Ovary (tissue), 7 donors: ENCODE measurements at regions not wholly inside any gene's neighbourhood (a gene's known extent, or its start where the extent isn't known, plus 50 kb on each side); places are given as distances from the start of the nearest gene placed in this dataset.
"Not testable (repeated sequence)": the region's sequence is repeated elsewhere in the genome, so short reads cannot be mapped to it uniquely, and the experiment has no call there.

ENCODE experiments used
- DNase-seq, 5 donors: peaks; one replicate each; pipeline ENCODE4 v3.0.0-alpha.2; 2019 to 2020
- H3K27ac ChIP-seq, 2 donors: fragments of 200-600 bp; one replicate each; pipeline versions ENCODE4 v1.5.1 to v1.8.0; 2019 to 2022
- H3K27me3 ChIP-seq: fragments of 200-600 bp; one replicate; pipeline ENCODE4 v1.8.0; 2022
- H3K36me3 ChIP-seq: fragments of 200-600 bp; sonication (generic); one replicate; pipeline ENCODE4 v1.5.1; 2019
- H3K4me1 ChIP-seq: one replicate; pipeline ENCODE4 v1.8.1; 2013; ENCODE audit warnings: mild to moderate bottlenecking, moderate library complexity; ENCODE audit not compliant: insufficient read depth
- H3K4me3 ChIP-seq: fragments of 200-600 bp; sonication (generic); one replicate; pipeline ENCODE4 v1.5.1; 2017
- H3K9me3 ChIP-seq, 2 donors: fragments of 200-600 bp in 1 of 2; sonication (generic) in 1 of 2; one replicate each; pipeline versions ENCODE4 v1.5.1 to v1.8.1; 2013 to 2019; ENCODE audit warnings: mild to moderate bottlenecking in 1 of 2, moderate library complexity in 1 of 2
- CTCF ChIP-seq, 3 donors: fragments of 450-650 bp in 2 of 3; fragments of 200-600 bp in 1 of 3; IDR thresholded peaks; one replicate each; pipeline versions ENCODE4 v1.5.1 to v1.8.0; 2016 to 2022; ENCODE audit warnings: antibody characterized with exemption in 3 of 3, mild to moderate bottlenecking in 1 of 3
- EP300 ChIP-seq: sonication (generic); formaldehyde crosslinking; IDR thresholded peaks from one replicate; pipeline ENCODE4 v1.6.1; 2017; ENCODE audit warnings: antibody characterized with exemption
- POLR2A ChIP-seq: fragments of 450-650 bp; IDR thresholded peaks from one replicate; pipeline ENCODE4 v1.6.1; 2017; ENCODE audit warnings: antibody characterized with exemption, mild to moderate bottlenecking, moderate library complexity
- WGBS, 3 donors: extraction: QIAGEN DNeasy Blood & Tissue Kit in 1 of 3; methylation state at CpG; one replicate each; pipeline versions ENCODE4 v1.1.5 to v1.1.7; 2013 to 2017; 5-methylcytosine and 5-hydroxymethylcytosine counted together
- intact Hi-C, 4 donors: fragments of 100-400 bp; cut with DNase I; formaldehyde crosslinking; loops; one replicate each; pipeline versions ENCODE4 v1.11.0 to v1.15.1; 2022 to 2023
- donor health status: DM: no; HTN: no; CAD: no; lungs with moderate emphysema.
- donor health status: DM: no; HTN: no; CAD: no.
- donor health status: Bipolar disorder and iron deficiency.
- donor health status: DM: no; HTN: no; CAD: no.
- donor health status: DM: yes; HTN: yes; CAD: no.

DNA sequence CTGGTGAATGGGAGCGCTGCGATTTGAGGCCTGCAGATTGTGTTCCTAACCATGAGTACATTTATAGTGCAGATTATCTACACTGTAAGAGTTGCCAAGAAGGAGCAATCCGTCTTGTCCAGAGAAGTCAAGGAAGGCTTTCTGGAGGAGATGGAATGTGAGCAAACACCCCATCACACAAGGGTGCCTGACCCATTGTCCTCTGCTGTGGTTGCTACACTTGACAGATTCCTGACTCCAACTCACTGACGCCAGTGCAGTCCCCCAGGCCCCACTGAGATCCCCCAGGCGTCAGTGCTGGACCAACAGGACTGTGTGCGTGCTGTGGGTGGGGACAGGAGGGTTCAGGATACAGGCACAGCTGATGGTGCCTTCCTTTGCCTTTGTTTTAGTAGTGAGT, 135.9 kb upstream of the TPM1 start:
- no peak overlapping the region for H3K4me3 ChIP-seq
- intact Hi-C loops: no loop called here

DNA sequence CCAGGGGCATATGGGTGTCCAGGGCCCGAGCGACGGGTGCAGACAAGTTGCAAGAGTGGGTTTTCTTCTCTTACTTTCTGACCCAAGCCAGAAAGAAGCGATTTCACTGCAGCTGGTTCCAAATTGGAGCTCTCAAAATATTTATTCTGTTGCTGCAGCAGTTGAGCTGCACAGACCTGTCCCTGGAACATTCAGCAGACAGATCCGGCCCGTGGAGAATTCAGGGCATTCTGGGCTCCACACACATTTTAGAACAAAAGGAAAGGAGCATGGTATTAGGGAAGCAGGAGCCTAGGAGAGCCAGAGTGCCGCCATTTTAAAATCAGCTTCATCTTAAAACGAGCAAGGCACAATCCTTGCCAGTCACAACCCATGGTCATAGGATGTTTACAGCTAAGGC, 135.3 kb upstream of the TPM1 start:
- Histone ChIP-seq H3K27ac (no peak overlapping the region), H3K4me3 (no peak overlapping the region), H3K4me1 (no peaks in the 10 kb centered on the region), H3K9me3 (no peaks in the 10 kb centered on the region), H3K36me3 (no peaks in the 10 kb centered on the region), H3K27me3 (no peaks in the 10 kb centered on the region)
- TF ChIP-seq EP300 (no peak), CTCF (IDR thresholded peaks at IDR 0.05) (no peak), POLR2A (no peak)
- DNase-seq: no peak
- WGBS, 3 donors: 74 to 85% (median 79%) methylated on average over 8 of the region's 8 CpGs
- intact Hi-C loops: no loop called here

More for the DNA sequence above, 135.9 kb upstream of the TPM1 start:
- Histone ChIP-seq H3K4me1 (no peaks in the 10 kb centered on the region), H3K27me3 (no peaks in the 10 kb centered on the region), H3K36me3 (no peaks in the 10 kb centered on the region), H3K9me3 (no peaks in the 10 kb centered on the region), H3K27ac (no peak overlapping the region)
- 79 to 93% (median 83%) methylated on average over 6 of the region's 6 CpGs for WGBS, 3 donors
- no peak for DNase-seq
- TF ChIP-seq EP300: no peak

DNA sequence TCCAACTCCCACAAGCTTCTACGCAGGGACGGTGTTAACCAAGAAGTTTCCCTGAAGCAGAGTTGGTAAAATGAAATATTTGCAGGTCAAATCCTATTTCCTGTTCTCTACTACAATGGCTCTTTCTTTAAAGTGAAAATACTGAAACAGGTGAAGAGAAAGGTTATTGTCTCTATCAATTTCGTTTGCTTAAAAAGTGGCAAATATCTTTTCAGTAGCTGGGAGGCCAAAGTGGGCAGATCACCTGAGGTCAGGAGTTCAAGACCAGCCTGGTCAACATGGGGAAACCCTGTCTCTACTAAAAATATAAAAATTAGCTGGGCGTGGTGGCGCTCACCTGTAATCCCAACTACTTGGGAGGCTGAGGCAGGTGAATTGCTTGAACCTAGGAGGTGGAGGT, 134.2 kb upstream of the TPM1 start:
- H3K27ac ChIP-seq, H3K36me3 ChIP-seq, DNase-seq, H3K4me1 ChIP-seq, H3K4me3 ChIP-seq, H3K9me3 ChIP-seq, intact Hi-C loops, H3K27me3 ChIP-seq: not testable (repeated sequence)
- WGBS, 3 donors: 81 to 89% (median 88%) methylated on average over 5 of the region's 5 CpGs

GRCh38 chr15:62909257-62909656, 133.3 kb upstream of the TPM1 start:
- Histone ChIP-seq H3K4me1 (no peaks in the 10 kb centered on the region), H3K27ac (no peak overlapping the region), H3K9me3 (no peaks in the 10 kb centered on the region), H3K4me3 (no peak overlapping the region), H3K27me3 (no peaks in the 10 kb centered on the region), H3K36me3 (no peaks in the 10 kb centered on the region)
- intact Hi-C loops: no loop called here
- DNase-seq: no peak
- 86 to 92% (median 88%) methylated on average over 3 of the region's 3 CpGs for WGBS, 3 donors
- no peak for TF ChIP-seq POLR2A
- TF ChIP-seq EP300: no peak
- TF ChIP-seq CTCF (IDR thresholded peaks at IDR 0.05): no peak

GRCh38 chr15:62912282-62912681, 130.3 kb upstream of the TPM1 start:
- Histone ChIP-seq H3K27ac (no peak overlapping the region), H3K9me3 (no peaks in the 10 kb centered on the region), H3K4me3 (no peak overlapping the region), H3K36me3 (no peaks in the 10 kb centered on the region), H3K27me3 (no peaks in the 10 kb centered on the region), H3K4me1 (no peaks in the 10 kb centered on the region)
- TF ChIP-seq POLR2A (no peak), EP300 (no peak), CTCF (IDR thresholded peaks at IDR 0.05) (no peak)
- DNase-seq: no peak
- intact Hi-C loops: no loop called here
- 95 to 98% (median 97%) methylated on average over 3 of the region's 3 CpGs for WGBS, 3 donors

- no peak overlapping the region for H3K27ac ChIP-seq
- no peak overlapping the region for H3K4me3 ChIP-seq
- no peaks in the 10 kb centered on the region for H3K27me3 ChIP-seq
- TF ChIP-seq EP300: no peak
- TF ChIP-seq CTCF (IDR thresholded peaks at IDR 0.05): no peak
- no peak for TF ChIP-seq POLR2A
- intact Hi-C loops: no loop called here
- H3K9me3 ChIP-seq: no peaks in the 10 kb centered on the region
- no peaks in the 10 kb centered on the region for H3K4me1 ChIP-seq
- H3K36me3 ChIP-seq: no peaks in the 10 kb centered on the region
- no peak for DNase-seq
- WGBS, 3 donors: 58 to 80% (median 60%) methylated on average over 5 of the region's 5 CpGs
These were observed 129.7 kb upstream of the TPM1 start for GRCh38 chr15:62912808-62913207.
